HL-60 (cell line): ENCODE measurements at regions not wholly inside any gene's neighbourhood (a gene's known extent, or its start where the extent isn't known, plus 50 kb on each side); places are given as distances from the start of the nearest gene placed in this dataset.

Source experiments
- GABPA ChIP-seq: IDR thresholded peaks from 2 replicates; pipeline ENCODE4 v1.6.1; 2012; ENCODE audit warnings: low read depth
- POLR2AphosphoS5 ChIP-seq: IDR thresholded peaks from 2 replicates; pipeline ENCODE4 v1.6.1; 2012; ENCODE audit warnings: low read depth
- TF ChIP-seq, protein P1 (sequence below): IDR thresholded peaks from one replicate; pipeline ENCODE4 v1.5.1; 2011; ENCODE audit warnings: low read length, control low read depth, inconsistent platforms; ENCODE audit not compliant: insufficient read depth

DNA sequence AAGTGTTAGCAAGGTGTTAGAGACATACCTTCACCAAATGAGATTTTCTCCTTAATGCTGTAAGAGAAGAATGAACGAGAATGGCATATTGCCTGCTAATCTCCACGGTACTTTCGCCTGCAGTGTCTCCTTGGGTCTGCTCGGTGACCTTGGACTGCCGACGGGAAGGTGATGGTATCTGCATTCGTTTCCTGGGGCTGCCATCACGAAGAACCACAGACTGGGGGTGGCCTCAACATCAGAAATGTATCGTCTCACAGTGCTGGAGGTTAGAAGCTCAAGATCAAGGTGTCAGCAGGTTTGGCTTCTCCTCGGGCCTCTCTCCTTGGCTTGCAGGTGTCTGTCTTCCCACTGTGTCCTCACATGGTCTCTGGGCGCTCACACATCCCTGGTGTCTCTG lies 86.3 kb upstream of the TNRC6C start:
- TF ChIP-seq, protein P1, sequence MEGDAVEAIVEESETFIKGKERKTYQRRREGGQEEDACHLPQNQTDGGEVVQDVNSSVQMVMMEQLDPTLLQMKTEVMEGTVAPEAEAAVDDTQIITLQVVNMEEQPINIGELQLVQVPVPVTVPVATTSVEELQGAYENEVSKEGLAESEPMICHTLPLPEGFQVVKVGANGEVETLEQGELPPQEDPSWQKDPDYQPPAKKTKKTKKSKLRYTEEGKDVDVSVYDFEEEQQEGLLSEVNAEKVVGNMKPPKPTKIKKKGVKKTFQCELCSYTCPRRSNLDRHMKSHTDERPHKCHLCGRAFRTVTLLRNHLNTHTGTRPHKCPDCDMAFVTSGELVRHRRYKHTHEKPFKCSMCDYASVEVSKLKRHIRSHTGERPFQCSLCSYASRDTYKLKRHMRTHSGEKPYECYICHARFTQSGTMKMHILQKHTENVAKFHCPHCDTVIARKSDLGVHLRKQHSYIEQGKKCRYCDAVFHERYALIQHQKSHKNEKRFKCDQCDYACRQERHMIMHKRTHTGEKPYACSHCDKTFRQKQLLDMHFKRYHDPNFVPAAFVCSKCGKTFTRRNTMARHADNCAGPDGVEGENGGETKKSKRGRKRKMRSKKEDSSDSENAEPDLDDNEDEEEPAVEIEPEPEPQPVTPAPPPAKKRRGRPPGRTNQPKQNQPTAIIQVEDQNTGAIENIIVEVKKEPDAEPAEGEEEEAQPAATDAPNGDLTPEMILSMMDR, result no peak
- no peak for TF ChIP-seq GABPA
- no peak for TF ChIP-seq POLR2AphosphoS5
